AG09319 (cell line): ENCODE measurements at regions not wholly inside any gene's neighbourhood (a gene's known extent, or its start where the extent isn't known, plus 50 kb on each side); places are given as distances from the start of the nearest gene placed in this dataset.

Experiments used
- DNase-seq: peaks from one replicate; pipeline ENCODE4 v3.0.0-alpha.2; 2010; ENCODE audit warnings: low read depth; ENCODE audit errors: extremely low read depth
- TF ChIP-seq, protein P1 (sequence below): IDR thresholded peaks from 2 replicates; pipeline ENCODE4 v1.5.1; 2011; ENCODE audit warnings: low read depth, mild to moderate bottlenecking, inconsistent platforms, low read length, moderate library complexity

DNA sequence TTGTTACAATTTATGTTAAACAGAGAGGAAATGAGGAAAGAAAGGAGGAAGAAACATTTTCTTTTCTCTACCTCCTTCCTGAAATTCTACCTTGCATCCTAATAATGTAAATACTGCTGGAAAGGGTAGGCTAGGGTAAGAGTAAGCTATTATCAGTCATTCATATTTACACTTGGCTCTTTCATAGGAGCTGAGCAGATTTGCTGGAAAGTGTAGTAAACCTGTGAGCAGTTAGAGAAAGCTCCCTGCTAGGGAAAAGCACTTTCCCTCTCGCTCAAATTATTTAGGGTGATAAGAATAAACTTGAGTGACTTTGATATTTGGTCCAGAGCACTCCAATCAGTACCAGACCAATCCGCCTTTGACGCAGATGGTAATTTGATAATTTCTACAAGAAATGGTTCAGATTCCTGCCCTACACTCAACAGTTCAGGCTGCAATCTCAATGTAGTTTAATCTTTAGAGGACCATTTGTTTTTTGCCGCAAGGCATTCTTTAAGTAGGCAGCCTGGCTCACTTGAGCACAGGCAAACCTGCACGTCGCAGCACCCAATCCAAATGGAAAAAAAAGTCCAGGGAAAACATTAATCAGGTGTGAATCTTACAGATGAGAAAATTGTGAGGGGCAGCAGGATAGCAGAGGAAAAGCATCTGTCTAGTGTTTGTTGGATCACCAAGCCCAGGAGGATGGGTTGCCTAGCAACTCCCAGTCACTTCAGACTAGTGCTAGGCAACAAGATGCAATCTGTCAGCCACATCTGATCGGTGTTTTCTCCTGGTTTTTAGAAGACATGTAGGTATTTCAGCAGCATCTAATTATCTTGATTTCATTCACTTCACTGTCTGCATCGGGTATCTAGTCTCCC, 68.6 kb upstream of the KL start:
- no peak for DNase-seq
- TF ChIP-seq, protein P1, sequence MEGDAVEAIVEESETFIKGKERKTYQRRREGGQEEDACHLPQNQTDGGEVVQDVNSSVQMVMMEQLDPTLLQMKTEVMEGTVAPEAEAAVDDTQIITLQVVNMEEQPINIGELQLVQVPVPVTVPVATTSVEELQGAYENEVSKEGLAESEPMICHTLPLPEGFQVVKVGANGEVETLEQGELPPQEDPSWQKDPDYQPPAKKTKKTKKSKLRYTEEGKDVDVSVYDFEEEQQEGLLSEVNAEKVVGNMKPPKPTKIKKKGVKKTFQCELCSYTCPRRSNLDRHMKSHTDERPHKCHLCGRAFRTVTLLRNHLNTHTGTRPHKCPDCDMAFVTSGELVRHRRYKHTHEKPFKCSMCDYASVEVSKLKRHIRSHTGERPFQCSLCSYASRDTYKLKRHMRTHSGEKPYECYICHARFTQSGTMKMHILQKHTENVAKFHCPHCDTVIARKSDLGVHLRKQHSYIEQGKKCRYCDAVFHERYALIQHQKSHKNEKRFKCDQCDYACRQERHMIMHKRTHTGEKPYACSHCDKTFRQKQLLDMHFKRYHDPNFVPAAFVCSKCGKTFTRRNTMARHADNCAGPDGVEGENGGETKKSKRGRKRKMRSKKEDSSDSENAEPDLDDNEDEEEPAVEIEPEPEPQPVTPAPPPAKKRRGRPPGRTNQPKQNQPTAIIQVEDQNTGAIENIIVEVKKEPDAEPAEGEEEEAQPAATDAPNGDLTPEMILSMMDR, result no peak

DNA sequence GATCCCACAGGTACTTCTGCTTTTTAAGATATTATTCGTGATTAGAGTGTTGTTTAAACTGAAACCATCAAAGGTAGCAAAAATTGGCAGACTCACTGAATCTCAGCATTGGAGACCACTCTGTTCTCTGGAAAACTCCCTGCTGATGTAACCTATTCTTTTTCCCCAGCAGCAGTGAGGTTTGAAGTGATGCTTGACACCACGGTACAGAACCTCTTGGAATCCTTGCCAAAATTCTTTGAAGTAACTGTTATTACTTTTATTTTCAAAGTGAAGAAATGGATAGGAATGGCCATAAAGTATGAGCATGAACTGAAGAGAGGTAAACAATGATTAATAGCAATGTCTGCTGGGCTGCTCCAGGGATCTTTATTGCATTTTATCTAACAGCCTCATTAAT, 66.4 kb upstream of the KL start:
- TF ChIP-seq, protein P1, result no peak
- no peak for DNase-seq

DNA sequence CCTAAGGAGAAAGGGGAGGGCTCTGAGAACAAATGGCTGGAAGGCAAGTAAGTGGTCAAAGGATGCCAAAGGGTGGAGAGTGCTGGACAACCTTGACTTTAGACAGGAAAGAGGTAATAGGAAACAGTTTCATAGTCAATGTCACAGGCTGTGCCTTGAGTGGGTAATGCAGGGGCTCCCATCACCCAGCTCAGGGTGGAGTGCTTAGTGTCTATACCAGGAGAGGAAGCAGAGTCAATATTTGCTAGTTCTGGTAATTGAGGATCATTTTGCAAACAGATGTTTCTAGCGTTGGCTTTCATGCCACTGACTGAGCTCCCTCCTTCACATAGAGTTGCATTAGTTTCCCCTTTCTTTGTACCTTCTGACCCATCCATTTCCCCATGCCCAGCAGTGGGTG, 64.6 kb upstream of the KL start:
- DNase-seq, result no peak
- TF ChIP-seq, protein P1, result no peak

DNA sequence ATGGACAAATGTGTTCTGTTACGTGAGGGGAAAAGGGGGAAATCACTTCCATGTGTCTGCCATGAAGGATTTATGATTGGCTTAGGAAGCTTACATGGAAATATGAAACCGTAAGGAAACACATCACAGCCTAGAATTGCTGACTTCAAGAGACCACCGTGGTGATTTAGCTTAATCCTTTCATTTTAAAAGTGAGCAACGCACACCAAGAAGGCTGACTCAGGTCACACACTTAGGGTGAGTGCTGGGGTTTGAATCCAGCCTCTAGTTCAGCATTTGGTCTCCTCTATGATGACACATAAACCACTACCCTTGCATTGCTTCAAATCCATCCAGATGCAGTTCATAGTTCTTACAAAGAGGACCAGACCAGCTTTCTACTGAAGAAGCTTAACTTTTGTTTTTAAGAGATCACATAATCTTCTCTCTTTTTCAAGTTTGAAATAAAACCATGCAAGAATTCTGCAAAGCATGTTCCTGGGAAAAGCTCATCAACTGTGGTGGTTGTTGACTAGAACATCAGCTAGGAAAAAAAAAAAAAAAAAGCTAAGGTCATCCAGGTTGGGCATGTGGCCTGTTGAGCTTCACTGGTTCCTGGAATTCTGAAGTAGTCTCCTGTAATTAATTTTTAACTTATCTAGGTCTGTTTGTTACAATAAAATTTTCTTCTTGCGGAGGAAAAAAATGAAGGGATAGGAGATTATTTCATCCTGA, 60.2 kb upstream of the KL start:
- no peak for DNase-seq
- TF ChIP-seq, protein P1, result no peak

DNA sequence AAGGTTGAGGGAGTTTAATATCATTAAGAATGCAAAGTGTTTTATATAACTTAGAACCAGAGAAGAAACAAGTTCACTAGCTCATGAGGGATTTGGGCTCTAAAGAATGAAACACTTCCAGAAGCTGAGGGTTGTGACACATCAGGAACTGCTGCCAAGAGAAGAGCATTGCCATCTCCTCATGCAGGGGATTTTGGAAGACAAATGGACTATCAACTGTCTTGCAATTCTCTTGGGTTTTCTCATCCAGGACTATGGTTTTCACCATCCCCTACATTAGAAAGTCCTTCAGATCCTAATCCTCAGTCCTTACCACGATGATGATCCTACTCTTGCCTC, 59.7 kb upstream of the KL start:
- TF ChIP-seq, protein P1, result no peak
- no peak for DNase-seq

DNA sequence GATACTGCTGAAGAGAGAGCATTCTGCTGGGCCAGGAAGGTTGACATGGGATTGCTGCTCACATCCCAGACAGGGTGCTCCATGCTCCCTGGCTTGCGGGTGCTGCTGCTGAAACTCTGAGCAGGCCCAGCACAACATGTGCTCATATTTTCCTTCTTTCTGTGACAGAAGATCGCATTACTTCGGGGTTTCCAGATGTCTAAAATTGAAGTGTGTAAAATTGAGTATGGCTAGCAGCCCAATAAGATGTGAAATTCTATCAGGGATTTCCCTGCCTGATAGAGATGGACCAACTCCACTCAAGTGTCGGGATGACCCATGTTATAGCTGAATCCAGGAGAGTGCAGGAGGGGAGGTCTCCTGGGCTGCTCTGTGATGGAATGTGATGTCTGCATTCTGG, 55.6 kb upstream of the KL start:
- no peak for DNase-seq
- TF ChIP-seq, protein P1, result no peak

DNA sequence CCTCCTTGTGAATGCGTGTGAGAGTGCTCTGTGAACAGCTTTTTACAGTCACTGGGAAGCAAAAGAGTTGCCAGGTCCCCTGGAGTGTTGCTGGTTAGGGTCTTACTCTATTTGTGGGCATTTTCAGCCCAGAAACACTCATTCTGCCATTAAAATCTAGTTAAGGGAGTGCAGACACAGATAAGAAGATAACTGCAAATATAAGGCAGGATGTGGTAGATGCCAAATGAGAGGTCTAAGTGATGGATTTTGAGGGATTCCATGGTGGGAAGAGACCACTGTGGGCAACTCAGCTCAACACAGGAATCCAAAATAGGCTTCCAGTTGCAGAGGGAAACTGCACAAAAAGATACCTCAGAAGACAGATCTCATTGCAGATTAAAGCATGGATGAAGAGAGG, 54.5 kb upstream of the KL start:
- TF ChIP-seq, protein P1, result no peak

More for the DNA sequence above, 54.5 kb upstream of the KL start:
- no peak for DNase-seq
